ENCODE measurements at regions not wholly inside any gene's neighbourhood (a gene's known extent, or its start where the extent isn't known, plus 50 kb on each side); places are given as distances from the start of the nearest gene placed in this dataset.

DNA sequence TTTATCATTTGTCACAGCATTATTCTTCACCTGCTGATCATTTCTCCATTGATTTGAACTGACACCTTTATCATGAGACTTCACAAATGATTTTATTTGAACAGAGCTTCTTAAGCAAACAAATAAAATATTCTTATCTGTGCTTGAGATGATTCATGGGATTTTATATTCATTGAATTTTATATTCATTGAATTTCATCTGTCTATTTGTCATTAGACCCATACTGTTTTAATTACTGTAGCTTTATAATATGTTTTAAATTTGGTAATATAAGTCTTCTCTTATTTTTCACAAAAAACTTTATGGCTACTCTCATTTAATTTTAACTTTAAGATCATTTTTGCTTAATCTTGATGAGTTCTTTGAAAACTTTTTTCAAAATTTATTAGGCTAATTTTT is 777.4 kb upstream of the TBX3 start (continued):
- TF ChIP-seq CSRNP3 (CRISPR knock-in tag; IDR thresholded peaks at IDR 0.05), result no peak
- TF ChIP-seq OSR1 (CRISPR knock-in tag; IDR thresholded peaks at IDR 0.05), result no peak
- no peak for TF ChIP-seq TCF4 (CRISPR knock-in tag; IDR thresholded peaks at IDR 0.05; ENCODE audit: borderline replicate concordance)
- TF ChIP-seq SNAI2 (CRISPR knock-in tag; IDR thresholded peaks at IDR 0.05), result no peak
- TF ChIP-seq BACH2 (CRISPR knock-in tag; IDR thresholded peaks at IDR 0.05; ENCODE audit: borderline replicate concordance), result no peak
- TF ChIP-seq ZFP30 (CRISPR knock-in tag; IDR thresholded peaks at IDR 0.05), result no peak
- no peak for TF ChIP-seq ZC3H10 (CRISPR knock-in tag; IDR thresholded peaks at IDR 0.05)
- TF ChIP-seq ISL1 (CRISPR knock-in tag; IDR thresholded peaks at IDR 0.05), result no peak
- no peak for TF ChIP-seq ESRRG (CRISPR knock-in tag; IDR thresholded peaks at IDR 0.05)

- TF ChIP-seq TSHZ2 (CRISPR knock-in tag; IDR thresholded peaks at IDR 0.05), result no peak
- TF ChIP-seq RARB (CRISPR knock-in tag; IDR thresholded peaks at IDR 0.05), result no peak
- no peak for TF ChIP-seq ZFP30 (CRISPR knock-in tag; IDR thresholded peaks at IDR 0.05)
- TF ChIP-seq TOX (CRISPR knock-in tag; IDR thresholded peaks at IDR 0.05; ENCODE audit: borderline replicate concordance), result no peak
- TF ChIP-seq ISL1 (CRISPR knock-in tag; IDR thresholded peaks at IDR 0.05), result no peak
- no peak for ATAC-seq
Observed at GRCh38 chr12:115457798-115458197, 773.8 kb upstream of the TBX3 start.

DNA sequence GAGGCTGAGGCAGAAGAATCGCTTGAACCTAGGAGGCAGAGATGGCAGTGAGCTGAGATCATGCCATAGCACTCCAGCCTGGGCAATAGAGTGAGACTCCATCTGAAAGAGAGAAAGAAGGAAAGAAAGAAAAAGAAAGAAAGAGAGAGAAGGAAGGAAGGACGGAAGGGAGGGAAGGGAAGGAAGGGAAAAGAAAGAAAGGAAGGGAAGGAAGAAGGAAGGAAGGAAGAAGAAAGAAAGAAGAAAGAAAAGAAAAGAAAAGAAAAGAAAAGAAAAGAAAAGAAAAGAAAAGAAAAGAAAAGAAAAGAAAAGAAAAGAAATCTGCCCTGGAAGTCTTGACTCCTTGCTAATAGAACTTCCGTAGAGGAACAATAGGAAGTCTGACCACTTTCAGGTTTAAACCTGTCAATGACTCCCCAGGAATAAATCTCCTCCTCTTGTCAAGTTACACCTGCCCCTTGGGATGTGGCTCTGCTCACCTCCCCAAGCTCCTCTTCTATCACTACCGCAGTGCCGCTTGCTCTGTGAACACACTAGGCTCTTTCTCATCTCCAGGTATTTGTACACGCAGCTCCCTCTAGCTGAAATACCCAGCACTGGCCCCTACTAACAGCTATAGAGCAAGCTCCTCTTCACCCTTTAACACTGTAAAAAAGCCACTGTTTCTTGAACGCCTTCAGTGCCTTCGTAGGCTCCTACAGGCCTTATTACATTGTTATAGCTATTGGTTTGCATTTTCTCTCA is 773.1 kb upstream of the TBX3 start:
- TF ChIP-seq ESRRG (CRISPR knock-in tag; IDR thresholded peaks at IDR 0.05) (no peak), POU6F1 (CRISPR knock-in tag; IDR thresholded peaks at IDR 0.05; ENCODE audit: borderline replicate concordance, low read depth) (no peak), ZNF565 (CRISPR knock-in tag; conservative IDR thresholded peaks at IDR 0.05; ENCODE audit: low read depth) (no peak)
- no peak for ATAC-seq

GRCh38 chr12:115455268-115455681 is 771.3 kb upstream of the TBX3 start:
- TF ChIP-seq ISL1 (CRISPR knock-in tag; IDR thresholded peaks at IDR 0.05) (peak; percentile 76), CREB5 (CRISPR knock-in tag; IDR thresholded peaks at IDR 0.05; ENCODE audit: low read depth) (peak; percentile 63), CSRNP3 (CRISPR knock-in tag; IDR thresholded peaks at IDR 0.05) (peak; percentile 75; the same call in 1 of the 2 replicates), TCF4 (CRISPR knock-in tag; IDR thresholded peaks at IDR 0.05; ENCODE audit: borderline replicate concordance) (peak; percentile 98), TOX (CRISPR knock-in tag; IDR thresholded peaks at IDR 0.05; ENCODE audit: borderline replicate concordance) (no peak), ZFP3 (CRISPR knock-in tag; IDR thresholded peaks at IDR 0.05) (peak; percentile 82), SNAI2 (CRISPR knock-in tag; IDR thresholded peaks at IDR 0.05) (peak; percentile 67; the same call in 1 of the 2 replicates), BACH2 (CRISPR knock-in tag; IDR thresholded peaks at IDR 0.05; ENCODE audit: borderline replicate concordance) (0 out of 2 replicates have a peak, but pooled peaks have one; percentile 12), OSR1 (CRISPR knock-in tag; IDR thresholded peaks at IDR 0.05) (no peak), POU6F1 (CRISPR knock-in tag; IDR thresholded peaks at IDR 0.05; ENCODE audit: borderline replicate concordance, low read depth) (no peak), TSHZ2 (CRISPR knock-in tag; IDR thresholded peaks at IDR 0.05) (peak; percentile 95), CSDC2 (CRISPR knock-in tag; IDR thresholded peaks at IDR 0.05) (peak; percentile 87; the same call in 1 of the 2 replicates), GLIS3 (CRISPR knock-in tag; IDR thresholded peaks at IDR 0.05) (0 out of 2 replicates have a peak, but pooled peaks have one; percentile 82)
- peak; percentile 73 for ATAC-seq
